ENCODE measurements at regions not wholly inside any gene's neighbourhood (a gene's known extent, or its start where the extent isn't known, plus 50 kb on each side); places are given as distances from the start of the nearest gene placed in this dataset.
A peak's percentile ranks its signal among the peaks of the same experiment; 100 is the strongest.

GRCh38 chr18:1499265-1499664 lies 594.6 kb downstream of the ADCYAP1 start:
- TF ChIP-seq POLR2A (IDR thresholded peaks at IDR 0.05; ENCODE audit: borderline replicate concordance, extremely low read depth, insufficient read depth, insufficient read length) (no peak), RAD21 (IDR thresholded peaks at IDR 0.05; ENCODE audit: low read depth) (peak; percentile 33; the same call in 1 of the 2 replicates), CTCF (IDR thresholded peaks at IDR 0.05 in 2 of 3, conservative IDR thresholded peaks at IDR 0.05 in 1 of 3; ENCODE audit: borderline replicate concordance in 1 of 3, insufficient read depth in 1 of 3, low read depth in 2 of 3, low read length in 2 of 3) (peak; percentile 15 to 33 (median 20); a peak in 2 of 6 replicates)
- Histone ChIP-seq H3K4me1 (ENCODE audit: control insufficient read depth in 1 of 2, insufficient read depth in 2 of 2, low read length in 2 of 2) (no peaks in the 10 kb centered on the region), H3K79me2 (ENCODE audit: insufficient read depth, low read length) (no peaks in the 10 kb centered on the region), H3K9me2 (ENCODE audit: insufficient read depth) (no peaks in the 10 kb centered on the region), H3K9me3 (ENCODE audit: control insufficient read depth in 1 of 2, insufficient read depth in 1 of 2, low read depth in 1 of 2, low read length in 2 of 2) (no peaks in the 10 kb centered on the region), H3K4me2 (ENCODE audit: low read length) (no peak overlapping the region), H2AFZ (ENCODE audit: low read depth, low read length, poor library complexity, severe bottlenecking) (no peak overlapping the region), H3K27ac (ENCODE audit: low read depth, low read length) (no peak overlapping the region), H3K27me3 (ENCODE audit: insufficient read depth, low read length) (no peaks in the 10 kb centered on the region), H4K20me1 (ENCODE audit: insufficient read depth) (no peaks in the 10 kb centered on the region), H3K4me3 (replicated peaks in 1 of 2; ENCODE audit: low read depth in 1 of 2, low read length in 2 of 2) (no peak overlapping the region), H3K9ac (ENCODE audit: low read length) (no peak overlapping the region), H3K36me3 (ENCODE audit: control insufficient read depth in 1 of 2, insufficient read depth in 2 of 2, low read length in 2 of 2) (no peaks in the 10 kb centered on the region)
- ATAC-seq: no peak
- ChIA-PET CTCF (interaction anchor here (1.0 kb wide), 1 partner anchor 9 kb away, joined by 3 read pairs; no protein-coding TSS in a partner anchor), RAD21 (ENCODE audit: low non-redundant PET in 1 of 2, low total read pairs in 2 of 2, uncharacterized antibody in 2 of 2, unreplicated experiment in 2 of 2) (no interaction called here), POLR2A (no interaction called here)
- BruUV-seq (replicated peaks): no TSS peak
- DNase-seq (ENCODE audit: low read depth, low spot score): no peak
- intact Hi-C loops (cut with micrococcal nuclease): no loop called here

GRCh38 chr18:1503847-1504246 lies 599.2 kb downstream of the ADCYAP1 start:
- no peak overlapping the region for H3K4me3 ChIP-seq (replicated peaks in 1 of 2; ENCODE audit: low read depth in 1 of 2, low read length in 2 of 2)
- no TSS peak for BruUV-seq (replicated peaks)
- H3K4me1 ChIP-seq (ENCODE audit: control insufficient read depth in 1 of 2, insufficient read depth in 2 of 2, low read length in 2 of 2): no peaks in the 10 kb centered on the region
- no peaks in the 10 kb centered on the region for H3K36me3 ChIP-seq (ENCODE audit: control insufficient read depth in 1 of 2, insufficient read depth in 2 of 2, low read length in 2 of 2)
- ChIA-PET RAD21 (ENCODE audit: low non-redundant PET in 1 of 2, low total read pairs in 2 of 2, uncharacterized antibody in 2 of 2, unreplicated experiment in 2 of 2) (no interaction called here), POLR2A (no interaction called here), CTCF (no interaction called here)
- ATAC-seq (no peak), DNase-seq (ENCODE audit: low read depth, low spot score) (no peak)
- no peaks in the 10 kb centered on the region; the same call in 1 of the 2 replicates for H3K27me3 ChIP-seq (ENCODE audit: insufficient read depth, low read length)
- H3K9me3 ChIP-seq (ENCODE audit: control insufficient read depth in 1 of 2, insufficient read depth in 1 of 2, low read depth in 1 of 2, low read length in 2 of 2): no peaks in the 10 kb centered on the region
- intact Hi-C loops (cut with micrococcal nuclease): loop anchor here (2.0 kb wide), 1 partner anchor 639 kb away; no protein-coding TSS in a partner anchor
- no peak overlapping the region for H3K9ac ChIP-seq (ENCODE audit: low read length)
- H3K9me2 ChIP-seq (ENCODE audit: insufficient read depth): no peaks in the 10 kb centered on the region
- TF ChIP-seq ZFX (IDR thresholded peaks at IDR 0.05) (no peak), TCF7L2 (IDR thresholded peaks at IDR 0.05; ENCODE audit: borderline replicate concordance, extremely low read depth, insufficient read depth, insufficient read length) (no peak), POLR2AphosphoS5 (IDR thresholded peaks at IDR 0.05; ENCODE audit: low read depth, low read length) (no peak), POLR2A (IDR thresholded peaks at IDR 0.05; ENCODE audit: borderline replicate concordance, extremely low read depth, insufficient read depth, insufficient read length) (no peak), FOSL1 (IDR thresholded peaks at IDR 0.05; ENCODE audit: low read depth) (no peak), MAX (IDR thresholded peaks at IDR 0.05) (no peak), CBX3 (IDR thresholded peaks at IDR 0.05; ENCODE audit: low read depth) (no peak), RAD21 (IDR thresholded peaks at IDR 0.05; ENCODE audit: low read depth) (no peak)
- no peak overlapping the region for H2AFZ ChIP-seq (ENCODE audit: low read depth, low read length, poor library complexity, severe bottlenecking)
- H4K20me1 ChIP-seq (ENCODE audit: insufficient read depth): no peaks in the 10 kb centered on the region; the same call in 1 of the 2 replicates
- no peak overlapping the region for H3K4me2 ChIP-seq (ENCODE audit: low read length)
- H3K79me2 ChIP-seq (ENCODE audit: insufficient read depth, low read length): no peaks in the 10 kb centered on the region
- no peak overlapping the region for H3K27ac ChIP-seq (ENCODE audit: low read depth, low read length)
